WERI-Rb-1 (cell line): ENCODE measurements at regions not wholly inside any gene's neighbourhood (a gene's known extent, or its start where the extent isn't known, plus 50 kb on each side); places are given as distances from the start of the nearest gene placed in this dataset.

Source experiments
- DNase-seq: peaks from one replicate; pipeline ENCODE4 v3.0.0-alpha.2; 2020
- H3K27ac ChIP-seq: fragments of 250-450 bp; sonication (Bioruptor Pico); 2 replicates; pipeline ENCODE4 v1.5.1; 2020; ENCODE audit warnings: mild to moderate bottlenecking, moderate library complexity
- H3K27me3 ChIP-seq: fragments of 250-450 bp; sonication (Bioruptor Pico); 2 replicates; pipeline ENCODE4 v1.5.1; 2021; ENCODE audit warnings: mild to moderate bottlenecking, low read depth, moderate library complexity; ENCODE audit not compliant: insufficient read depth, severe bottlenecking
- H3K36me3 ChIP-seq: fragments of 250-450 bp; sonication (Bioruptor Pico); 2 replicates; pipeline ENCODE4 v1.5.1; 2020; ENCODE audit warnings: mild to moderate bottlenecking, moderate library complexity
- H3K4me3 ChIP-seq: 2 replicates; pipeline ENCODE4 v1.5.1; 2011; ENCODE audit warnings: low read depth, mild to moderate bottlenecking, control low read depth, low read length
- H3K9me3 ChIP-seq: fragments of 250-450 bp; sonication (Bioruptor Pico); 2 replicates; pipeline ENCODE4 v1.5.1; 2021; ENCODE audit warnings: mild to moderate bottlenecking, moderate library complexity; ENCODE audit not compliant: severe bottlenecking
- TF ChIP-seq, protein P1 (sequence below): IDR thresholded peaks from 2 replicates; pipeline ENCODE4 v1.5.1; 2011; ENCODE audit warnings: low read depth, mild to moderate bottlenecking, control low read depth, inconsistent platforms, low read length

- Histone ChIP-seq H3K36me3 (no peaks in the 10 kb centered on the region), H3K27ac (no peak overlapping the region), H3K4me3 (no peak overlapping the region), H3K9me3 (no peaks in the 10 kb centered on the region), H3K27me3 (no peaks in the 10 kb centered on the region)
- DNase-seq: no peak
- TF ChIP-seq, protein P1, sequence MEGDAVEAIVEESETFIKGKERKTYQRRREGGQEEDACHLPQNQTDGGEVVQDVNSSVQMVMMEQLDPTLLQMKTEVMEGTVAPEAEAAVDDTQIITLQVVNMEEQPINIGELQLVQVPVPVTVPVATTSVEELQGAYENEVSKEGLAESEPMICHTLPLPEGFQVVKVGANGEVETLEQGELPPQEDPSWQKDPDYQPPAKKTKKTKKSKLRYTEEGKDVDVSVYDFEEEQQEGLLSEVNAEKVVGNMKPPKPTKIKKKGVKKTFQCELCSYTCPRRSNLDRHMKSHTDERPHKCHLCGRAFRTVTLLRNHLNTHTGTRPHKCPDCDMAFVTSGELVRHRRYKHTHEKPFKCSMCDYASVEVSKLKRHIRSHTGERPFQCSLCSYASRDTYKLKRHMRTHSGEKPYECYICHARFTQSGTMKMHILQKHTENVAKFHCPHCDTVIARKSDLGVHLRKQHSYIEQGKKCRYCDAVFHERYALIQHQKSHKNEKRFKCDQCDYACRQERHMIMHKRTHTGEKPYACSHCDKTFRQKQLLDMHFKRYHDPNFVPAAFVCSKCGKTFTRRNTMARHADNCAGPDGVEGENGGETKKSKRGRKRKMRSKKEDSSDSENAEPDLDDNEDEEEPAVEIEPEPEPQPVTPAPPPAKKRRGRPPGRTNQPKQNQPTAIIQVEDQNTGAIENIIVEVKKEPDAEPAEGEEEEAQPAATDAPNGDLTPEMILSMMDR: no peak
These were observed 177.1 kb upstream of the TET2 start for GRCh38 chr4:104969394-104970082.

DNA sequence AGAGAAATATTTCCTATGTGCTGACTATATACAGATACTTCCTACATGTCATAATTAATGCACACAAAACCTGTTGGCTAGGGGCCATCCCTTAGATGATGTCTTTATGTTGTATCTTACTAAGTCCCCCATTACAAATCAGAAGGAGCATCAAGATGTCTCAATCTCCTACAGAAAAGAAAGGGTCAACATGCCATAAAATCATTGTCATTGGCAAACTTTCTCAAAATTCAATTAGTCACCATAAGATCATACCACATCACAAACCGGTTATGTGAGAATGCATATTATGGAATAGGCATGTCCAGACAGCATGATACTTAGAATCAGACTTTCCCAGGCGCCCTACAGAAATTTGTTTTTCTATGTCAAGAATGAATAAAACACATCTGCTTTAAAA, 175.2 kb upstream of the TET2 start:
- Histone ChIP-seq H3K36me3 (no peaks in the 10 kb centered on the region), H3K27ac (no peak overlapping the region), H3K4me3 (no peak overlapping the region), H3K27me3 (no peaks in the 10 kb centered on the region), H3K9me3 (no peaks in the 10 kb centered on the region)
- DNase-seq: no peak
- TF ChIP-seq, protein P1: no peak

GRCh38 chr4:104973708-104974107, 173.0 kb upstream of the TET2 start:
- no peaks in the 10 kb centered on the region for H3K36me3 ChIP-seq
- H3K27me3 ChIP-seq: no peaks in the 10 kb centered on the region
- no peak for DNase-seq
- no peaks in the 10 kb centered on the region for H3K9me3 ChIP-seq
- TF ChIP-seq, protein P1: no peak
- H3K4me3 ChIP-seq: no peak overlapping the region
- H3K27ac ChIP-seq: no peak overlapping the region

DNA sequence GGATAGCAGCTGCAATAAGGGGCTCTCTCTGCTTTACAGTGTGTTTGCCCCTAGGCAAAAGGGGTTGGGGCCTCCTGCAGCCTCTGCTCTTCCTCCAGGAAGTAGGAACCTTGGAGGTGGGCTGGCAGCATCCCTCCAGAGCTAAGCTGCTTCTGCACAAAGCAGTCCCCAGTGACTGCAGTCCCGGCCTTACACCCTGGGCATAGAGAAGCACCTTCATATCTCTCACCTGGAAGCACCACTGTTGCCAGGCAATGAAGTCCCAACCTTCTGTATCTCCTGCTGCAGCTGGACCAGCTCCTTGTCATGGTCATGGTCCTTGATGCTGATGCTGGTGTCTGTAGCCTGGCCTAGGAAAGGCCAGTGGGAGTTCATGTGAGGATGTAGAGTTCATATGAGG, 171.1 kb upstream of the TET2 start:
- no peak for DNase-seq
- no peaks in the 10 kb centered on the region for H3K36me3 ChIP-seq
- no peaks in the 10 kb centered on the region for H3K27me3 ChIP-seq
- TF ChIP-seq, protein P1: no peak
- H3K9me3 ChIP-seq: peaks cover 5% of the 10 kb centered on the region
- H3K4me3 ChIP-seq: no peak overlapping the region
- H3K27ac ChIP-seq: no peak overlapping the region

DNA sequence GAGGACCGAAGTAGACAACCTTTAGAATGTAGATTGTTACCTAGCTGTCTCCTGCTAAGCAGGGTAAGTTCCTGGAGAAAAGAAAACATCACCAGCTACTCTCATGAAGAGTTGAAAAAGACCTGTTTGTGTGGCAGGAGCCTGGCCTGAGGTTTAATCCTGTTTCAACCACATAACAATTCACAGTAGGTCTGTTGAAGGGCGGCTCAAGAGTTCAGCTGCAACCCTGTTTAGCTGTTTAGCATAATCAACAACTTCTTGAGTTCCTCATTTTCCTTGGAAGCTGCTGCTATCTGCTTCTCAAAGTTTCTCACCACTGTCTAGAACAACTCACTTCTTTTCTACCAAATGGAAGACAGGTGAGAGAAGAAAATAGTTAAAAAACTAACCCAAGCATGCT, 170.4 kb upstream of the TET2 start:
- H3K36me3 ChIP-seq: no peaks in the 10 kb centered on the region
- no peak overlapping the region for H3K4me3 ChIP-seq
- peaks cover 5% of the 10 kb centered on the region for H3K9me3 ChIP-seq
- no peak for DNase-seq
- TF ChIP-seq, protein P1: no peak
- H3K27ac ChIP-seq: no peak overlapping the region
- H3K27me3 ChIP-seq: no peaks in the 10 kb centered on the region
